Caco-2 (cell line): ENCODE measurements at regions not wholly inside any gene's neighbourhood (a gene's known extent, or its start where the extent isn't known, plus 50 kb on each side); places are given as distances from the start of the nearest gene placed in this dataset.

Source experiments
- BruUV-seq: library from RNA; stranded (reverse); fragments of 400-500 nt; replicated peaks from 2 replicates; lab custom pipeline; 2021; lab: Mats Ljungman, UMichigan
- CTCF ChIA-PET: fragments of 300-600 bp; sonication (Branson Sonifier 250); formaldehyde crosslinking; loops from one replicate; lab custom pipeline; 2022; ENCODE audit warnings: antibody characterized with exemption; lab: Charles Lee
- POLR2A ChIA-PET: fragments of 300-600 bp; sonication (Branson Sonifier 250); formaldehyde crosslinking; loops from one replicate; lab custom pipeline; 2022; ENCODE audit warnings: antibody characterized with exemption; lab: Charles Lee
- DNase-seq, 2 experiments: peaks; one replicate each; pipeline versions ENCODE4 v3.0.0 to v3.0.0-alpha.2; 2020 to 2022
- H3K27me3 ChIP-seq: replicated peaks from 2 replicates; pipeline ENCODE4 v1.6.0; 2011; ENCODE audit warnings: low read length; ENCODE audit not compliant: control insufficient read depth, insufficient read depth
- H3K36me3 ChIP-seq: 2 replicates; pipeline ENCODE4 v1.5.1; 2011; ENCODE audit warnings: low read length; ENCODE audit not compliant: control insufficient read depth, insufficient read depth
- H3K4me1 ChIP-seq: fragments of 250-450 bp; sonication (Bioruptor Pico); 2 replicates; pipeline ENCODE4 v1.5.1; 2020; ENCODE audit warnings: mild to moderate bottlenecking
- H3K4me3 ChIP-seq: 2 replicates; pipeline ENCODE4 v1.5.1; 2011; ENCODE audit warnings: low read depth, mild to moderate bottlenecking, control low read depth, low read length
- H3K9me3 ChIP-seq: fragments of 250-450 bp; sonication (Bioruptor Pico); 2 replicates; pipeline ENCODE4 v1.5.1; 2020; ENCODE audit warnings: mild to moderate bottlenecking, moderate library complexity
- H3K27ac Mint-ChIP-seq: one replicate; pipeline ENCODE4 v1.8.0; 2022; ENCODE audit warnings: mixed read lengths; ENCODE audit not compliant: unreplicated experiment
- H3K27me3 Mint-ChIP-seq: one replicate; pipeline ENCODE4 v1.8.0; 2022; ENCODE audit warnings: mixed read lengths; ENCODE audit not compliant: insufficient read depth, unreplicated experiment
- H3K36me3 Mint-ChIP-seq: one replicate; pipeline ENCODE4 v1.8.0; 2022; ENCODE audit warnings: mild to moderate bottlenecking, mixed read lengths; ENCODE audit not compliant: insufficient read depth, unreplicated experiment
- H3K4me1 Mint-ChIP-seq: one replicate; pipeline ENCODE4 v1.8.0; 2022; ENCODE audit warnings: low read depth, mixed read lengths; ENCODE audit not compliant: unreplicated experiment
- H3K4me3 Mint-ChIP-seq: one replicate; pipeline ENCODE4 v1.8.0; 2022; ENCODE audit warnings: mild to moderate bottlenecking, moderate library complexity, mixed read lengths; ENCODE audit not compliant: unreplicated experiment
- H3K9me3 Mint-ChIP-seq: one replicate; pipeline ENCODE4 v1.8.0; 2022; ENCODE audit warnings: mixed read lengths; ENCODE audit not compliant: unreplicated experiment
- intact Hi-C: fragments of 100-400 bp; cut with micrococcal nuclease; formaldehyde crosslinking; loops from one replicate; pipeline ENCODE4 v1.10.0; 2022; ENCODE audit not compliant: unreplicated experiment
- TF ChIP-seq, protein P1 (sequence below), 2 experiments: fragments of 200-600 bp in 1 of 2; IDR thresholded peaks; 1 replicate in 1 of 2; 2 replicates in 1 of 2; pipeline versions ENCODE4 v1.5.1 to v1.8.0; 2011 to 2022; ENCODE audit warnings: antibody characterized with exemption in 1 of 2, control low read depth in 1 of 2, inconsistent platforms in 1 of 2, low read depth in 1 of 2, low read length in 1 of 2, mild to moderate bottlenecking in 1 of 2, moderate library complexity in 1 of 2; ENCODE audit not compliant: insufficient read depth in 1 of 2, severe bottlenecking in 1 of 2, unreplicated experiment in 1 of 2

DNA sequence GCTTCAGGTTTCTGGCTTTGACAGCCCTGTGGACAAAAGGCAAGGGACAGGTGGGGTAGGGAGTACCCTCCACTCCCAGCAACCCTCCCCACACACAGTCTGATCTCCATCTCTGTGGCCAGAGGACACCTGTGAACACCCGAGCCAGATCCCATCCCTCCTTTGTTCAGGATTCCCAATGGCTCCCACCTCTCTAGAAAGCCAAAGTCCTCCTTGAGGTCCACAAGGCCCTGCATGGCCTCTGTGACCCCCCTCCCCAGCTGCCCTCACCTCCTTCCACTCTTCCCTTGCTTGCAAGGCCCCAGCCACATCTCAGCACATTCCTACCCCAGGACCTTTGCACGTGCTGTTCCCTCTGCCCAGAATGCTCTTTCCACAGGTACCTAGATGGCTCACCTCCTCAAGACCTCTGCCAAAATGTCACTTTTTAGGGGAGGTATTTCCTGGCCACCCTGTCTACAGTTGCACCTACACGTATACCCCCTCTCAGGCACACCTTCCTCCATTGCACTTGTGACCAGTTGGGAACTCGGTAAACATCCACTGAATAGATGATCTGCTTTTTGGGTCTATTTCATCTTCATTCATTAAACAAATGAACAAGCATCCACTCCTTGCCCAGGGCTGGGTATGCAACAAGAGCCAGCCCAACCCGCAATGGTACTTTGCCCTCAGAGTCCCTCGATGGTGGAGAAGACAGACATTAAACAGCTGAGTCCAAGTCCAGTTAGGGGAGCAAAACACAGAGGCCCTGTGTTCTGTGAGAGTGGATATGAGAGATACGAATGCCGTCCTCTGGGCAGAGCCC, 107.0 kb downstream of the CRLF3 start:
- no peaks in the 10 kb centered on the region for H3K27me3 Mint-ChIP-seq
- H3K4me3 Mint-ChIP-seq = no peak overlapping the region
- no peak overlapping the region for H3K27ac Mint-ChIP-seq
- ChIA-PET CTCF (no interaction called here), POLR2A (no interaction called here)
- DNase-seq = peak in 1 of 2 experiments; percentile 22
- intact Hi-C loops = loop anchor here (5.0 kb wide), 2 partner anchors 240 to 375 kb away; partner anchors contain the start of gene GOSR1
- Histone ChIP-seq H3K36me3 (no peaks in the 10 kb centered on the region; the same call in 1 of the 2 replicates), H3K4me1 (no peaks in the 10 kb centered on the region), H3K9me3 (no peaks in the 10 kb centered on the region), H3K4me3 (no peak overlapping the region), H3K27me3 (no peaks in the 10 kb centered on the region)
- H3K9me3 Mint-ChIP-seq = no peaks in the 10 kb centered on the region
- TF ChIP-seq, protein P1, sequence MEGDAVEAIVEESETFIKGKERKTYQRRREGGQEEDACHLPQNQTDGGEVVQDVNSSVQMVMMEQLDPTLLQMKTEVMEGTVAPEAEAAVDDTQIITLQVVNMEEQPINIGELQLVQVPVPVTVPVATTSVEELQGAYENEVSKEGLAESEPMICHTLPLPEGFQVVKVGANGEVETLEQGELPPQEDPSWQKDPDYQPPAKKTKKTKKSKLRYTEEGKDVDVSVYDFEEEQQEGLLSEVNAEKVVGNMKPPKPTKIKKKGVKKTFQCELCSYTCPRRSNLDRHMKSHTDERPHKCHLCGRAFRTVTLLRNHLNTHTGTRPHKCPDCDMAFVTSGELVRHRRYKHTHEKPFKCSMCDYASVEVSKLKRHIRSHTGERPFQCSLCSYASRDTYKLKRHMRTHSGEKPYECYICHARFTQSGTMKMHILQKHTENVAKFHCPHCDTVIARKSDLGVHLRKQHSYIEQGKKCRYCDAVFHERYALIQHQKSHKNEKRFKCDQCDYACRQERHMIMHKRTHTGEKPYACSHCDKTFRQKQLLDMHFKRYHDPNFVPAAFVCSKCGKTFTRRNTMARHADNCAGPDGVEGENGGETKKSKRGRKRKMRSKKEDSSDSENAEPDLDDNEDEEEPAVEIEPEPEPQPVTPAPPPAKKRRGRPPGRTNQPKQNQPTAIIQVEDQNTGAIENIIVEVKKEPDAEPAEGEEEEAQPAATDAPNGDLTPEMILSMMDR (IDR thresholded peaks at IDR 0.05; ENCODE audit: insufficient read depth in 1 of 2, low read depth in 1 of 2, low read length in 1 of 2, severe bottlenecking in 1 of 2, unreplicated experiment in 1 of 2) = no peak
- peaks cover 25% of the 10 kb centered on the region for H3K36me3 Mint-ChIP-seq
- no TSS peak for BruUV-seq
- peaks cover 7% of the 10 kb centered on the region for H3K4me1 Mint-ChIP-seq

DNA sequence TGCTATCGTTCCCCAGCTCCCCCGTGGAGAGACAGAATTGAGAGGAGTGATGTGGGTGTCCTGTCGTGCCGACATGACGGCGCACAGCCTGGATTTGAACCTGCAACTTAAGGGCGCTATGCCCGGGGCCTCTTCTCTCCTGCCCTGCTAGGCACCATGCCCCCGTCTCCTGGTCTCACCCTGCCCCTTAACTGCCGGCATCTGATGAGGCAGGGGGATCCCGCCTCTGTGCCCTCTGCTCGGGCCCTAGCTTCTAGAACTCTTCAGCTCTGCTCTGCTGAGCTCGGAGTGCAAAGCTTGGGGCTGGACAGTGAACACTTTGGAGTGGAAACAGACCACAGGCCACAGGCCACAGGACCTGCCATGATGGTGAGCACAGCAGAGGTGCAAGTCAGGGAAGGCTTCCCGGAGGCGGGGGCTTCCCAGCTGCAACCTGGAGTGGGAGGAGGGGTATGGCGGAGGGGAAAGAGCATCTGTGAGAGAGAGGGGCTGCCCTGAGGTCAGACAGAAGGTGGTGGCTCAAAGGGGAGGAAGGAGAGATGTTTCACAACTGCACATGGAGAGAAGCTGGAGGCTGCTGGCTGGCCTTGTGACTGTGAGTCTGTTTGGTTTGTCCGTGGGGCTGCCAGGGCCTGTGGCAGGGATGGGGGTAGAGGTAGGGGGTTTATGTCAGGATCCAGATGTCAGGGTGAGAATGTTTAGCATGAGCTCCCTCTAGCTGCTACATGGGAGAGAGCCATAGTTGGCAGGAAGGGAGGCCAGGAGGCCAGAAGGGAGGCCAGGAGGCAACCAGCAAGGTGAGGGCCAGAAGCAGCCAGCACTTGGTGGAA, 107.8 kb downstream of the CRLF3 start:
- no peak overlapping the region for H3K27ac Mint-ChIP-seq
- BruUV-seq = no TSS peak
- DNase-seq = peak in 1 of 2 experiments; percentile 43
- H3K9me3 ChIP-seq = no peaks in the 10 kb centered on the region
- H3K4me3 Mint-ChIP-seq = no peak overlapping the region
- no peaks in the 10 kb centered on the region for H3K27me3 ChIP-seq
- no peaks in the 10 kb centered on the region; the same call in 1 of the 2 replicates for H3K36me3 ChIP-seq
- H3K36me3 Mint-ChIP-seq = peaks cover 25% of the 10 kb centered on the region
- TF ChIP-seq, protein P1 (IDR thresholded peaks at IDR 0.05; ENCODE audit: insufficient read depth in 1 of 2, low read depth in 1 of 2, low read length in 1 of 2, severe bottlenecking in 1 of 2, unreplicated experiment in 1 of 2) = peak in 1 of 2 experiments; percentile 43
- intact Hi-C loops = loop anchor here (5.0 kb wide), 2 partner anchors 239 to 374 kb away; partner anchors contain the start of gene GOSR1
- POLR2A ChIA-PET = no interaction called here
- H3K4me3 ChIP-seq = no peak overlapping the region
- CTCF ChIA-PET = no interaction called here
- H3K27me3 Mint-ChIP-seq = no peaks in the 10 kb centered on the region
- H3K9me3 Mint-ChIP-seq = no peaks in the 10 kb centered on the region
- H3K4me1 ChIP-seq = no peaks in the 10 kb centered on the region
- peaks cover 7% of the 10 kb centered on the region for H3K4me1 Mint-ChIP-seq
